Small intestine (tissue), 7 donors: ENCODE measurements at regions not wholly inside any gene's neighbourhood (a gene's known extent, or its start where the extent isn't known, plus 50 kb on each side); places are given as distances from the start of the nearest gene placed in this dataset.

Experiments
- DNase-seq, 2 donors: peaks; one replicate each; pipeline versions ENCODE4 v3.0.0 to v3.0.0-alpha.2; 2013
- FAIRE-seq: peaks from 2 replicates; lab custom pipeline; 2012; peaks lifted over from hg19 to GRCh38; lab: Jason Lieb, UNC
- H3K27ac ChIP-seq, 3 donors: one replicate each; pipeline ENCODE4 v1.5.1; 2013; ENCODE audit warnings: low read length in 2 of 3, mild to moderate bottlenecking in 2 of 3, control low read depth in 1 of 3, inconsistent platforms in 1 of 3, low read depth in 1 of 3, moderate library complexity in 1 of 3
- H3K27me3 ChIP-seq, 3 donors: one replicate each; pipeline ENCODE4 v1.6.1; 2013; ENCODE audit warnings: low read length in 3 of 3, inconsistent platforms in 1 of 3; ENCODE audit not compliant: control insufficient read depth in 3 of 3, insufficient read depth in 3 of 3
- H3K36me3 ChIP-seq, 3 donors: one replicate each; pipeline ENCODE4 v1.6.1; 2013; ENCODE audit warnings: low read length in 3 of 3, inconsistent platforms in 1 of 3, low read depth in 1 of 3, mild to moderate bottlenecking in 1 of 3, moderate library complexity in 1 of 3; ENCODE audit not compliant: control insufficient read depth in 3 of 3, insufficient read depth in 2 of 3
- H3K4me1 ChIP-seq, 3 donors: one replicate each; pipeline ENCODE4 v1.6.1; 2013; ENCODE audit warnings: low read length in 2 of 3, inconsistent platforms in 1 of 3, low read depth in 1 of 3, mild to moderate bottlenecking in 1 of 3, moderate library complexity in 1 of 3; ENCODE audit not compliant: control insufficient read depth in 3 of 3, insufficient read depth in 2 of 3
- H3K4me3 ChIP-seq, 3 donors: one replicate each; pipeline ENCODE4 v1.5.1; 2013; ENCODE audit warnings: low read length in 3 of 3, control low read depth in 1 of 3, inconsistent platforms in 1 of 3, low read depth in 1 of 3, mild to moderate bottlenecking in 1 of 3, moderate library complexity in 1 of 3
- H3K9me3 ChIP-seq, 2 donors: one replicate each; pipeline ENCODE4 v1.6.1; 2013; ENCODE audit warnings: low read depth in 1 of 2, low read length in 1 of 2; ENCODE audit not compliant: control insufficient read depth in 2 of 2, insufficient read depth in 1 of 2
- whole genome bisulfite sequencing, 3 donors: extraction: QIAGEN DNeasy Blood & Tissue Kit; methylation state at CpG; one replicate each; pipeline ENCODE4 v1.1.7; 2013; 5-methylcytosine and 5-hydroxymethylcytosine counted together
- donor health status: healthy with polysubstance abuse.
- donor health status: control.
- donor health status: control.
- donor health status: Bipolar disorder and iron deficiency.
- donor health status: healthy.

DNA sequence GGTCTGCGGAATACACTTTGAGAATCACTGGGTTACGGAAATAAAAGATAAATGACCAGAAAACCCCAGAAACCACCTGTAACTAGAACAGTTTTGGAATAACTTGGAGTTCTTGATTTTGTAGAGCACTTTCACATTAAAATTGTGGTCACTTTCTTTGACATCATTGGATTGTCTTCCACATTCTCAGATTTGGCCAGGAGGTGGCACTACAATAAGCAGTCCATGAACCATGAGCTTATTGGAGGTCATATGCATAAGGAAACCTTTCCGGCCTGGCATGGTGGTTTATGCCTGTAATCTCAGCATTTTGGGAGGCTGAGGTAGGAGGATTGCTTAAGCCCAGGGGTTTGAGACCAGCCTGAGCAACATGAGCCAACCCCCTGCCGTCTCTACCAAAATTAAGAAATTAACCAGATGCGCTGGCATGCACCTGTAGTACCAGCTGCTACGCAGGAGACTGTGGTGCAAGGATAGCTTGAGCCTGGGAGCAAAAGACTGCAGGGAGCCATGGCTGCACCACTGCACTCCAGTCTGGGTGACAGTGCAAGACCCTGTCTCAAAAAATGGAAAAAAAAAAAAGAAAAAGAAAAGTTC is 107.7 kb upstream of the CAND1 start:
- H3K27me3 ChIP-seq = peaks cover 0 to 2% (median 0%) of the 10 kb centered on the region in 3 donors
- DNase-seq (peak; percentile 53 to 61), FAIRE-seq (no peak)

GRCh38 chr12:67173258-67173657 is 95.9 kb upstream of the CAND1 start:
- Histone ChIP-seq H3K27ac (no peak overlapping the region), H3K36me3 (no peaks in the 10 kb centered on the region), H3K4me1 (no peaks in the 10 kb centered on the region), H3K9me3 (no peaks in the 10 kb centered on the region), H3K4me3 (no peak overlapping the region), H3K27me3 (peaks cover 0 to 3% (median 0%) of the 10 kb centered on the region in 3 donors)
- FAIRE-seq = no peak
- DNase-seq = no peak
- WGBS, 3 donors = 46 to 72% (median 61%) methylated on average over 2 of the region's 2 CpGs

More for the DNA sequence above, 107.7 kb upstream of the CAND1 start:
- 80 to 84% (median 82%) methylated on average over 6 of the region's 6 CpGs for WGBS, 3 donors
- H3K4me1 ChIP-seq = no peaks in the 10 kb centered on the region
- H3K4me3 ChIP-seq = no peak overlapping the region
- H3K9me3 ChIP-seq = no peaks in the 10 kb centered on the region
- H3K27ac ChIP-seq = no peak overlapping the region
- H3K36me3 ChIP-seq = no peaks in the 10 kb centered on the region

- H3K36me3 ChIP-seq = no peaks in the 10 kb centered on the region
- peak; percentile 74 for FAIRE-seq
- WGBS, 3 donors = 81 to 83% (median 81%) methylated on average over 2 of the region's 2 CpGs
Measured at GRCh38 chr12:67182551-67182950, 86.6 kb upstream of the CAND1 start.

GRCh38 chr12:67193704-67194103 is 75.5 kb upstream of the CAND1 start:
- Histone ChIP-seq H3K27ac (no peak overlapping the region), H3K27me3 (no peaks in the 10 kb centered on the region), H3K4me1 (no peaks in the 10 kb centered on the region), H3K4me3 (no peak overlapping the region), H3K36me3 (no peaks in the 10 kb centered on the region), H3K9me3 (no peaks in the 10 kb centered on the region)
- FAIRE-seq = no peak
- peak in 1 of 2 donors; percentile 57 for DNase-seq

More at GRCh38 chr12:67182551-67182950, 86.6 kb upstream of the CAND1 start:
- Histone ChIP-seq H3K27me3 (no peaks in the 10 kb centered on the region), H3K4me3 (no peak overlapping the region), H3K9me3 (no peaks in the 10 kb centered on the region), H3K27ac (no peak overlapping the region), H3K4me1 (no peaks in the 10 kb centered on the region)
- no peak for DNase-seq

GRCh38 chr12:67200386-67200785 is 68.8 kb upstream of the CAND1 start:
- 8 to 37% (median 29%) methylated on average over 1 of the region's 1 CpG for WGBS, 3 donors
- Histone ChIP-seq H3K9me3 (no peaks in the 10 kb centered on the region), H3K36me3 (no peaks in the 10 kb centered on the region), H3K27ac (no peak overlapping the region), H3K27me3 (no peaks in the 10 kb centered on the region), H3K4me1 (no peaks in the 10 kb centered on the region), H3K4me3 (no peak overlapping the region)
- FAIRE-seq (no peak), DNase-seq (peak; percentile 42 to 64)

- no peak overlapping the region for H3K27ac ChIP-seq
- no peaks in the 10 kb centered on the region for H3K4me1 ChIP-seq
- H3K9me3 ChIP-seq = no peaks in the 10 kb centered on the region
- WGBS, 3 donors = 56 to 63% (median 61%) methylated on average over 7 of the region's 7 CpGs
- FAIRE-seq = no peak
- H3K36me3 ChIP-seq = no peaks in the 10 kb centered on the region
- no peaks in the 10 kb centered on the region for H3K27me3 ChIP-seq
- DNase-seq = no peak
- H3K4me3 ChIP-seq = no peak overlapping the region
Measured at GRCh38 chr12:67202011-67202677, 67.0 kb upstream of the CAND1 start.

- 57 to 69% (median 67%) methylated on average over 3 of the region's 3 CpGs for WGBS, 3 donors
- no peak overlapping the region for H3K27ac ChIP-seq
- H3K36me3 ChIP-seq = no peaks in the 10 kb centered on the region
- no peak overlapping the region for H3K4me3 ChIP-seq
- no peaks in the 10 kb centered on the region for H3K4me1 ChIP-seq
- H3K27me3 ChIP-seq = no peaks in the 10 kb centered on the region
- H3K9me3 ChIP-seq = no peaks in the 10 kb centered on the region
- DNase-seq = no peak
- FAIRE-seq = no peak
Measured at GRCh38 chr12:67202678-67203012, 66.5 kb upstream of the CAND1 start.

- H3K4me1 ChIP-seq = no peaks in the 10 kb centered on the region
- no peak for FAIRE-seq
- H3K36me3 ChIP-seq = no peaks in the 10 kb centered on the region
- 68 to 75% (median 74%) methylated on average over 8 of the region's 8 CpGs for WGBS, 3 donors
- H3K27me3 ChIP-seq = no peaks in the 10 kb centered on the region
- H3K27ac ChIP-seq = no peak overlapping the region
- no peaks in the 10 kb centered on the region for H3K9me3 ChIP-seq
- no peak for DNase-seq
- no peak overlapping the region for H3K4me3 ChIP-seq
Measured at GRCh38 chr12:67208281-67209067, 60.7 kb upstream of the CAND1 start.
